Caco-2 (cell line): ENCODE measurements at regions not wholly inside any gene's neighbourhood (a gene's known extent, or its start where the extent isn't known, plus 50 kb on each side); places are given as distances from the start of the nearest gene placed in this dataset.

Experiments used
- BruUV-seq: library from RNA; stranded (reverse); fragments of 400-500 nt; replicated peaks from 2 replicates; lab custom pipeline; 2021; lab: Mats Ljungman, UMichigan
- CTCF ChIA-PET: fragments of 300-600 bp; sonication (Branson Sonifier 250); formaldehyde crosslinking; loops from one replicate; lab custom pipeline; 2022; ENCODE audit warnings: antibody characterized with exemption; lab: Charles Lee
- POLR2A ChIA-PET: fragments of 300-600 bp; sonication (Branson Sonifier 250); formaldehyde crosslinking; loops from one replicate; lab custom pipeline; 2022; ENCODE audit warnings: antibody characterized with exemption; lab: Charles Lee
- DNase-seq, 2 experiments: peaks; one replicate each; pipeline versions ENCODE4 v3.0.0 to v3.0.0-alpha.2; 2020 to 2022
- H3K27me3 ChIP-seq: replicated peaks from 2 replicates; pipeline ENCODE4 v1.6.0; 2011; ENCODE audit warnings: low read length; ENCODE audit not compliant: control insufficient read depth, insufficient read depth
- H3K36me3 ChIP-seq: 2 replicates; pipeline ENCODE4 v1.5.1; 2011; ENCODE audit warnings: low read length; ENCODE audit not compliant: control insufficient read depth, insufficient read depth
- H3K4me1 ChIP-seq: fragments of 250-450 bp; sonication (Bioruptor Pico); 2 replicates; pipeline ENCODE4 v1.5.1; 2020; ENCODE audit warnings: mild to moderate bottlenecking
- H3K4me3 ChIP-seq: 2 replicates; pipeline ENCODE4 v1.5.1; 2011; ENCODE audit warnings: low read depth, mild to moderate bottlenecking, control low read depth, low read length
- H3K9me3 ChIP-seq: fragments of 250-450 bp; sonication (Bioruptor Pico); 2 replicates; pipeline ENCODE4 v1.5.1; 2020; ENCODE audit warnings: mild to moderate bottlenecking, moderate library complexity
- H3K27ac Mint-ChIP-seq: one replicate; pipeline ENCODE4 v1.8.0; 2022; ENCODE audit warnings: mixed read lengths; ENCODE audit not compliant: unreplicated experiment
- H3K27me3 Mint-ChIP-seq: one replicate; pipeline ENCODE4 v1.8.0; 2022; ENCODE audit warnings: mixed read lengths; ENCODE audit not compliant: insufficient read depth, unreplicated experiment
- H3K36me3 Mint-ChIP-seq: one replicate; pipeline ENCODE4 v1.8.0; 2022; ENCODE audit warnings: mild to moderate bottlenecking, mixed read lengths; ENCODE audit not compliant: insufficient read depth, unreplicated experiment
- H3K4me1 Mint-ChIP-seq: one replicate; pipeline ENCODE4 v1.8.0; 2022; ENCODE audit warnings: low read depth, mixed read lengths; ENCODE audit not compliant: unreplicated experiment
- H3K4me3 Mint-ChIP-seq: one replicate; pipeline ENCODE4 v1.8.0; 2022; ENCODE audit warnings: mild to moderate bottlenecking, moderate library complexity, mixed read lengths; ENCODE audit not compliant: unreplicated experiment
- H3K9me3 Mint-ChIP-seq: one replicate; pipeline ENCODE4 v1.8.0; 2022; ENCODE audit warnings: mixed read lengths; ENCODE audit not compliant: unreplicated experiment
- CTCF ChIP-seq, 2 experiments: fragments of 200-600 bp in 1 of 2; IDR thresholded peaks; 1 replicate in 1 of 2; 2 replicates in 1 of 2; pipeline versions ENCODE4 v1.5.1 to v1.8.0; 2011 to 2022; ENCODE audit warnings: antibody characterized with exemption in 1 of 2, control low read depth in 1 of 2, inconsistent platforms in 1 of 2, low read depth in 1 of 2, low read length in 1 of 2, mild to moderate bottlenecking in 1 of 2, moderate library complexity in 1 of 2; ENCODE audit not compliant: insufficient read depth in 1 of 2, severe bottlenecking in 1 of 2, unreplicated experiment in 1 of 2
- intact Hi-C: fragments of 100-400 bp; cut with micrococcal nuclease; formaldehyde crosslinking; loops from one replicate; pipeline ENCODE4 v1.10.0; 2022; ENCODE audit not compliant: unreplicated experiment

GRCh38 chr18:14921547-14921946, 173.6 kb downstream of the ANKRD30B start:
- no peaks in the 10 kb centered on the region for H3K36me3 ChIP-seq
- no peaks in the 10 kb centered on the region for H3K27me3 ChIP-seq
- peaks cover 7% of the 10 kb centered on the region; the same call in 1 of the 2 replicates for H3K4me1 ChIP-seq
- Mint-ChIP-seq H3K27ac (no peak overlapping the region), H3K36me3 (no peaks in the 10 kb centered on the region), H3K27me3 (no peaks in the 10 kb centered on the region), H3K4me1 (no peaks in the 10 kb centered on the region), H3K4me3 (no peak overlapping the region), H3K9me3 (peaks cover 26% of the 10 kb centered on the region)
- no peak for DNase-seq
- ChIA-PET CTCF (no interaction called here), POLR2A (no interaction called here)
- BruUV-seq: no TSS peak
- intact Hi-C loops: no loop called here
- TF ChIP-seq CTCF (IDR thresholded peaks at IDR 0.05; ENCODE audit: insufficient read depth in 1 of 2, low read depth in 1 of 2, low read length in 1 of 2, severe bottlenecking in 1 of 2, unreplicated experiment in 1 of 2): no peak
- no peak overlapping the region for H3K4me3 ChIP-seq
- H3K9me3 ChIP-seq: no peaks in the 10 kb centered on the region

GRCh38 chr18:14922031-14922430, 174.1 kb downstream of the ANKRD30B start:
- peaks cover 7% of the 10 kb centered on the region; the same call in 1 of the 2 replicates for H3K4me1 ChIP-seq
- no peaks in the 10 kb centered on the region for H3K9me3 ChIP-seq
- no peak for TF ChIP-seq CTCF (IDR thresholded peaks at IDR 0.05; ENCODE audit: insufficient read depth in 1 of 2, low read depth in 1 of 2, low read length in 1 of 2, severe bottlenecking in 1 of 2, unreplicated experiment in 1 of 2)
- DNase-seq: no peak
- ChIA-PET CTCF (no interaction called here), POLR2A (no interaction called here)
- Mint-ChIP-seq H3K9me3 (peaks cover 23% of the 10 kb centered on the region), H3K4me1 (no peaks in the 10 kb centered on the region), H3K36me3 (no peaks in the 10 kb centered on the region), H3K27me3 (no peaks in the 10 kb centered on the region), H3K27ac (no peak overlapping the region), H3K4me3 (no peak overlapping the region)
- no peaks in the 10 kb centered on the region for H3K27me3 ChIP-seq
- intact Hi-C loops: no loop called here
- BruUV-seq: no TSS peak
- no peaks in the 10 kb centered on the region for H3K36me3 ChIP-seq
- no peak overlapping the region for H3K4me3 ChIP-seq

GRCh38 chr18:14922965-14923565, 175.1 kb downstream of the ANKRD30B start:
- Histone ChIP-seq H3K4me1 (peaks cover 7% of the 10 kb centered on the region; the same call in 1 of the 2 replicates), H3K4me3 (no peak overlapping the region), H3K9me3 (no peaks in the 10 kb centered on the region), H3K36me3 (no peaks in the 10 kb centered on the region), H3K27me3 (no peaks in the 10 kb centered on the region)
- no peak for DNase-seq
- no peaks in the 10 kb centered on the region for H3K36me3 Mint-ChIP-seq
- H3K27ac Mint-ChIP-seq: no peak overlapping the region
- H3K9me3 Mint-ChIP-seq: peaks cover 16% of the 10 kb centered on the region
- no TSS peak for BruUV-seq
- CTCF ChIA-PET: no interaction called here
- intact Hi-C loops: no loop called here
- no peaks in the 10 kb centered on the region for H3K4me1 Mint-ChIP-seq
- POLR2A ChIA-PET: no interaction called here
- H3K4me3 Mint-ChIP-seq: no peak overlapping the region
- no peak for TF ChIP-seq CTCF (IDR thresholded peaks at IDR 0.05; ENCODE audit: insufficient read depth in 1 of 2, low read depth in 1 of 2, low read length in 1 of 2, severe bottlenecking in 1 of 2, unreplicated experiment in 1 of 2)
- H3K27me3 Mint-ChIP-seq: no peaks in the 10 kb centered on the region
